ENCODE measurements at regions not wholly inside any gene's neighbourhood (a gene's known extent, or its start where the extent isn't known, plus 50 kb on each side); places are given as distances from the start of the nearest gene placed in this dataset.

DNA sequence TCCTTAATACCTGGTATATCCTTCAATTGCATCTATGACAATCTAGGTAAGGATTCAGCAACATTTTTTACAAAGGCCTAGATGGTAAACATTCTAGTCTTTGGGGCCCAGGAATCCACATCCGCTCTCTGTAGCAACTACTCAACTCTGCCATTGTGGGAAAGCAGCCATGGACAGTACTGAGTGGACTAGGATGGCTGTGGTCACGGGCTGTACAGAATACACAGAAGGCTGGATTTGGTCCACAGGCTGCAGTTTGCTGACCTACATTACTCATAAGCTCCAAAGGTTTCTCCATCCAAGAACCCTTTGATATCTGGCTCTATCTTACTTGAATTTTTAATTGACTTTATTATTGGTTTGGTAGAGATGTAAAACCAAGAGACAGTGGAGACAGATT lies 418.3 kb upstream of the LRRTM1 start:
- TF ChIP-seq EP300 (IDR thresholded peaks at IDR 0.05; ENCODE audit: borderline replicate concordance) = no peak
- no peak for TF ChIP-seq TAF1 (IDR thresholded peaks at IDR 0.05; ENCODE audit: low read depth)
- TF ChIP-seq, protein P1, sequence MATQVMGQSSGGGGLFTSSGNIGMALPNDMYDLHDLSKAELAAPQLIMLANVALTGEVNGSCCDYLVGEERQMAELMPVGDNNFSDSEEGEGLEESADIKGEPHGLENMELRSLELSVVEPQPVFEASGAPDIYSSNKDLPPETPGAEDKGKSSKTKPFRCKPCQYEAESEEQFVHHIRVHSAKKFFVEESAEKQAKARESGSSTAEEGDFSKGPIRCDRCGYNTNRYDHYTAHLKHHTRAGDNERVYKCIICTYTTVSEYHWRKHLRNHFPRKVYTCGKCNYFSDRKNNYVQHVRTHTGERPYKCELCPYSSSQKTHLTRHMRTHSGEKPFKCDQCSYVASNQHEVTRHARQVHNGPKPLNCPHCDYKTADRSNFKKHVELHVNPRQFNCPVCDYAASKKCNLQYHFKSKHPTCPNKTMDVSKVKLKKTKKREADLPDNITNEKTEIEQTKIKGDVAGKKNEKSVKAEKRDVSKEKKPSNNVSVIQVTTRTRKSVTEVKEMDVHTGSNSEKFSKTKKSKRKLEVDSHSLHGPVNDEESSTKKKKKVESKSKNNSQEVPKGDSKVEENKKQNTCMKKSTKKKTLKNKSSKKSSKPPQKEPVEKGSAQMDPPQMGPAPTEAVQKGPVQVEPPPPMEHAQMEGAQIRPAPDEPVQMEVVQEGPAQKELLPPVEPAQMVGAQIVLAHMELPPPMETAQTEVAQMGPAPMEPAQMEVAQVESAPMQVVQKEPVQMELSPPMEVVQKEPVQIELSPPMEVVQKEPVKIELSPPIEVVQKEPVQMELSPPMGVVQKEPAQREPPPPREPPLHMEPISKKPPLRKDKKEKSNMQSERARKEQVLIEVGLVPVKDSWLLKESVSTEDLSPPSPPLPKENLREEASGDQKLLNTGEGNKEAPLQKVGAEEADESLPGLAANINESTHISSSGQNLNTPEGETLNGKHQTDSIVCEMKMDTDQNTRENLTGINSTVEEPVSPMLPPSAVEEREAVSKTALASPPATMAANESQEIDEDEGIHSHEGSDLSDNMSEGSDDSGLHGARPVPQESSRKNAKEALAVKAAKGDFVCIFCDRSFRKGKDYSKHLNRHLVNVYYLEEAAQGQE (IDR thresholded peaks at IDR 0.05; ENCODE audit: low read depth) = no peak
- TF ChIP-seq NFIC (IDR thresholded peaks at IDR 0.05) = no peak
- TF ChIP-seq CREB1 (IDR thresholded peaks at IDR 0.05; ENCODE audit: low read depth) = no peak
- no peak for TF ChIP-seq CEBPB (IDR thresholded peaks at IDR 0.05)
- no peak for TF ChIP-seq RAD21 (IDR thresholded peaks at IDR 0.05; ENCODE audit: low read depth)
- no peak for TF ChIP-seq FOXM1 (IDR thresholded peaks at IDR 0.05; ENCODE audit: borderline replicate concordance, low read depth)
- no peak for TF ChIP-seq YY1 (IDR thresholded peaks at IDR 0.05; ENCODE audit: low read depth)
- TF ChIP-seq TEAD4 (IDR thresholded peaks at IDR 0.05) = no peak
- TF ChIP-seq EGR1 (IDR thresholded peaks at IDR 0.05) = no peak
